Lower leg skin (tissue), 3 donors: ENCODE measurements at regions not wholly inside any gene's neighbourhood (a gene's known extent, or its start where the extent isn't known, plus 50 kb on each side); places are given as distances from the start of the nearest gene placed in this dataset.

Experiments used
- POLR2A ChIP-seq, 2 donors: fragments of 450-650 bp; IDR thresholded peaks; one replicate each; pipeline ENCODE4 v1.6.1; 2016 to 2017; ENCODE audit warnings: antibody characterized with exemption in 2 of 2, mild to moderate bottlenecking in 1 of 2, moderate library complexity in 1 of 2
- TF ChIP-seq, protein P1 (sequence below), 3 donors: fragments of 450-650 bp; IDR thresholded peaks; one replicate each; pipeline ENCODE4 v1.5.1; 2016; ENCODE audit warnings: antibody characterized with exemption in 3 of 3, mild to moderate bottlenecking in 3 of 3, moderate library complexity in 2 of 3

DNA sequence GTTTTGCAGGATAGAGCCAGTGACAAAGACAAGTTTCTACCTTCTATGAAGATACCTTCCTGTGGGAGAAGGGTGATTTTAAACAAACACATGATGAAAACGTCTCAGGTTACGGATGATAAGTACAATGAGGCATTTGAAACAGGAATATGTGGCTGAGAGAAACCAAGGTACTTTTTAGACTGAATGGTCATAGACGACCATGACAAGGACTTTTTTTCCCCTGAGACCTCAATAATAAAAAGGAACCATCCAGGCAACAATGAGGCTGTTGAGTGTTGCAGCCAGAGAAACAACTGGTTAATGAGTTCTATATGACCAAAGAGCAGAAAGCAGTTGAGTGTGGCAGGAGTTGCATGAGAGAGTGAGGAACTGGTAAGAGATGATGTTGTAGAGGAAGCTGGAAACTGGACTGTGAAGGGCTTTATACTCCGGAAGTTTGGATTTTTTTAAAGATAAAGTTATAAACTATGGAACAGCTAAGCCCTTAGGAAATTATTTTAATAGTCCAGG is 306.1 kb upstream of the CYRIA start:
- TF ChIP-seq, protein P1, sequence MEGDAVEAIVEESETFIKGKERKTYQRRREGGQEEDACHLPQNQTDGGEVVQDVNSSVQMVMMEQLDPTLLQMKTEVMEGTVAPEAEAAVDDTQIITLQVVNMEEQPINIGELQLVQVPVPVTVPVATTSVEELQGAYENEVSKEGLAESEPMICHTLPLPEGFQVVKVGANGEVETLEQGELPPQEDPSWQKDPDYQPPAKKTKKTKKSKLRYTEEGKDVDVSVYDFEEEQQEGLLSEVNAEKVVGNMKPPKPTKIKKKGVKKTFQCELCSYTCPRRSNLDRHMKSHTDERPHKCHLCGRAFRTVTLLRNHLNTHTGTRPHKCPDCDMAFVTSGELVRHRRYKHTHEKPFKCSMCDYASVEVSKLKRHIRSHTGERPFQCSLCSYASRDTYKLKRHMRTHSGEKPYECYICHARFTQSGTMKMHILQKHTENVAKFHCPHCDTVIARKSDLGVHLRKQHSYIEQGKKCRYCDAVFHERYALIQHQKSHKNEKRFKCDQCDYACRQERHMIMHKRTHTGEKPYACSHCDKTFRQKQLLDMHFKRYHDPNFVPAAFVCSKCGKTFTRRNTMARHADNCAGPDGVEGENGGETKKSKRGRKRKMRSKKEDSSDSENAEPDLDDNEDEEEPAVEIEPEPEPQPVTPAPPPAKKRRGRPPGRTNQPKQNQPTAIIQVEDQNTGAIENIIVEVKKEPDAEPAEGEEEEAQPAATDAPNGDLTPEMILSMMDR (IDR thresholded peaks at IDR 0.05): no peak
- no peak for TF ChIP-seq POLR2A (IDR thresholded peaks at IDR 0.05)
